Astrocyte of the spinal cord (primary cell): ENCODE measurements at regions not wholly inside any gene's neighbourhood (a gene's known extent, or its start where the extent isn't known, plus 50 kb on each side); places are given as distances from the start of the nearest gene placed in this dataset.

Experiments
- DNase-seq: peaks from one replicate; pipeline ENCODE4 v3.0.0; 2011; ENCODE audit warnings: low read depth, low spot score
- H3K4me3 ChIP-seq: 2 replicates; pipeline ENCODE4 v1.5.1; 2011; ENCODE audit warnings: low read depth, mild to moderate bottlenecking, low read length, moderate library complexity
- in situ Hi-C: cut with HindIII; loops from 2 replicates; pipeline ENCODE4 v1.10.0; 2017; ENCODE audit warnings: low sequenced_read_pairs
- TF ChIP-seq, protein P1 (sequence below): IDR thresholded peaks from 2 replicates; pipeline ENCODE4 v1.5.1; 2012; ENCODE audit warnings: low read depth, mild to moderate bottlenecking, low read length, inconsistent platforms

DNA sequence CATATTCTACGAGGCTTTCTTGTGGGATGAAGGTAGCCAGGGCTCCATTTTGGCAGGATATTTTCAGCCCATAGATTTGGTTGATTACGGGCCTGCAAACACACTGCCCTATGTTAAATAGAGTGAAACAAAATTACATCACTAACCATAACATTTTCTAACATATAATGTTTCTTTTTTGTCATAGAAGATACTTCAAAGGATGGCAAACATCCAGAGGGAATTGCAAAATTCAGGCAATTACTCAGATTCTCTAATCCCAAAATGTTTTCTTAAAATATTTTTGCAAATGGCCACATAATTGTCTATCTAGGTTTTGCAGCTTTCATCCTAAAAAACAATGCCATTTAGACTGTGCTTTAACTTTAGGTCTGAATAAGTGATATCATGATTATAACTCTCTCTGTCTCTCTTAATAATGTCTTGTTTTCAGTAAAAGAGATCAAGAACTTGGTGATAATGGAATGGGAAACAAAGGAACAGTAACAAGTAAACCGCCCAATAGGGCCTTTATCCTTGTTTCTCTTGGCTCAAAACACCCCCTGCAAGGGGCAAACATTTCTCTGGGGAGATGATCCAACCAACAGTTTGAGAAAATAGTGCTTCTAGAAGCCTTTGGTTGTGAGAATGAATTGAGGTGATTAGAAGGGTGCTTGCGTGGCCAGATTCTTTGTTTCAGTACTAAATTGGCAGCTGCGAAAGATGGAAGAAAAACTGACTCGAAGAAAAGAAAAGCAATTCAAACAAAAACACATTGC, 54.4 kb upstream of the BTG1 start:
- in situ Hi-C loops = no loop called here
- H3K4me3 ChIP-seq = no peak overlapping the region
- peak; percentile 39 for DNase-seq
- TF ChIP-seq, protein P1, sequence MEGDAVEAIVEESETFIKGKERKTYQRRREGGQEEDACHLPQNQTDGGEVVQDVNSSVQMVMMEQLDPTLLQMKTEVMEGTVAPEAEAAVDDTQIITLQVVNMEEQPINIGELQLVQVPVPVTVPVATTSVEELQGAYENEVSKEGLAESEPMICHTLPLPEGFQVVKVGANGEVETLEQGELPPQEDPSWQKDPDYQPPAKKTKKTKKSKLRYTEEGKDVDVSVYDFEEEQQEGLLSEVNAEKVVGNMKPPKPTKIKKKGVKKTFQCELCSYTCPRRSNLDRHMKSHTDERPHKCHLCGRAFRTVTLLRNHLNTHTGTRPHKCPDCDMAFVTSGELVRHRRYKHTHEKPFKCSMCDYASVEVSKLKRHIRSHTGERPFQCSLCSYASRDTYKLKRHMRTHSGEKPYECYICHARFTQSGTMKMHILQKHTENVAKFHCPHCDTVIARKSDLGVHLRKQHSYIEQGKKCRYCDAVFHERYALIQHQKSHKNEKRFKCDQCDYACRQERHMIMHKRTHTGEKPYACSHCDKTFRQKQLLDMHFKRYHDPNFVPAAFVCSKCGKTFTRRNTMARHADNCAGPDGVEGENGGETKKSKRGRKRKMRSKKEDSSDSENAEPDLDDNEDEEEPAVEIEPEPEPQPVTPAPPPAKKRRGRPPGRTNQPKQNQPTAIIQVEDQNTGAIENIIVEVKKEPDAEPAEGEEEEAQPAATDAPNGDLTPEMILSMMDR = no peak

DNA sequence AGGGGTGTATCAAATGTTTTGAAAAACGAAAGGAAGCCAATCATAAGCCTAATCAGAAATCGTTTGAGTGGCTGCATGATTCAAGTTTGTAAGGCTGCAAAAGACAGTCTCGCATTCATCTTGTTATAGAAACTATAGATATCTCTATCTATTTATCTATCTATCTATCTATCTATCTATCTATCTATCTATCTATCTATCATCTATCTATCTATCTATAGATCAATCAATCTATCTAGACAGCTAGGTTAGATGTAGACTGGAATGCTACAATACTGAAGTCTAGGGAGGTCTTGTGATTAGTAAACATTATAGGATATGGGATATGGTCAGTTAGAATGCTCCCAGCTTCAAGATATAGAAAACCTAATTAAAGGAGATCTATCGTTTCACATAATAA, 52.2 kb upstream of the BTG1 start:
- no peak overlapping the region for H3K4me3 ChIP-seq
- DNase-seq = no peak
- in situ Hi-C loops = no loop called here
- TF ChIP-seq, protein P1 = no peak

DNA sequence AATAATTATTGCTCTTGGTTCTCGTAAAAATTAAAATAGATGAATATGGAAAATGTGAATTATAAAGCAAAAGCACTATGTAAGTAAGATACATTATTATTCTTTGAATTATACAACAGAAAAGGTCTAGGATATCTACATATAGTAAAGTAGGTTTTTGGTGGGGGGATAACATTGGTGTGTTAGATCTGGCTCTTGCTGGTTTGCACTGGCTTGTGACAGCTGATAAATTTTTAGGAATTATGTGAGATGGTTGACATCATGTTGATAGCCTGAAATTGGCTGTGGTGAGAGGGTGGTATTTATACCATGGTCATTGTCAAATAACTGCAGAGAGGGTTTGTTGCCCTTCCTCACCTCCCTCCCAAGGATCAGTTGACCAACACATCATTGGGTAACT, 50.7 kb upstream of the BTG1 start:
- TF ChIP-seq, protein P1 = no peak
- DNase-seq = no peak
- in situ Hi-C loops = no loop called here
- no peak overlapping the region for H3K4me3 ChIP-seq
